ELR (cell line): ENCODE measurements at regions not wholly inside any gene's neighbourhood (a gene's known extent, or its start where the extent isn't known, plus 50 kb on each side); places are given as distances from the start of the nearest gene placed in this dataset.
"Not testable (repeated sequence)": the region's sequence is repeated elsewhere in the genome, so short reads cannot be mapped to it uniquely, and the experiment has no call there.

Source experiments
- DNase-seq: peaks from one replicate; pipeline ENCODE4 v3.0.0-alpha.2; 2015; ENCODE audit warnings: low read depth

GRCh38 chr3:132987396-132987795 lies 50.8 kb upstream of the TMEM108 start:
- no peak for DNase-seq

- DNase-seq, result no peak
Observed at GRCh38 chr3:132984181-132984580, 54.0 kb upstream of the TMEM108 start.

- DNase-seq, result no peak
Observed at GRCh38 chr3:132983143-132983770, 54.9 kb upstream of the TMEM108 start.

GRCh38 chr3:132981719-132982118 lies 56.5 kb upstream of the TMEM108 start:
- no peak for DNase-seq

GRCh38 chr3:132980102-132980501 lies 58.1 kb upstream of the TMEM108 start:
- no peak for DNase-seq

GRCh38 chr3:132979606-132980005 lies 58.6 kb upstream of the TMEM108 start:
- no peak for DNase-seq

- DNase-seq, result not testable (repeated sequence)
Observed at GRCh38 chr3:132978946-132979345, 59.2 kb upstream of the TMEM108 start.

- DNase-seq, result no peak
Observed at GRCh38 chr3:132978464-132978863, 59.7 kb upstream of the TMEM108 start.

GRCh38 chr3:132974097-132974496 lies 64.1 kb upstream of the TMEM108 start:
- no peak for DNase-seq

- DNase-seq, result no peak
Observed at GRCh38 chr3:132973441-132973840, 64.8 kb upstream of the TMEM108 start.

GRCh38 chr3:132972333-132972732 lies 65.9 kb upstream of the TMEM108 start:
- DNase-seq, result peak; percentile 13

GRCh38 chr3:132966374-132966773 lies 71.8 kb upstream of the TMEM108 start:
- peak; percentile 8 for DNase-seq

- no peak for DNase-seq
Observed at GRCh38 chr3:132964266-132964665, 73.9 kb upstream of the TMEM108 start.

GRCh38 chr3:132963786-132964185 lies 74.4 kb upstream of the TMEM108 start:
- no peak for DNase-seq

- DNase-seq, result no peak
Observed at GRCh38 chr3:132961991-132962390, 76.2 kb upstream of the TMEM108 start.

- no peak for DNase-seq
Observed at GRCh38 chr3:132953683-132954082, 84.5 kb upstream of the TMEM108 start.

- no peak for DNase-seq
Observed at GRCh38 chr3:132927896-132928295, 110.3 kb upstream of the TMEM108 start.

GRCh38 chr3:132926098-132926497 lies 112.1 kb upstream of the TMEM108 start:
- DNase-seq, result no peak

- DNase-seq, result no peak
Observed at GRCh38 chr3:132925256-132925930, 112.8 kb upstream of the TMEM108 start.

- DNase-seq, result no peak
Observed at GRCh38 chr3:132916096-132916495, 122.1 kb upstream of the TMEM108 start.

GRCh38 chr3:132912416-132912753 lies 125.8 kb upstream of the TMEM108 start:
- DNase-seq, result no peak

- no peak for DNase-seq
Observed at GRCh38 chr3:132911741-132912415, 126.3 kb upstream of the TMEM108 start.

- DNase-seq, result no peak
Observed at GRCh38 chr3:132907293-132907692, 130.9 kb upstream of the TMEM108 start.

- DNase-seq, result no peak
Observed at GRCh38 chr3:132900481-132900880, 137.7 kb upstream of the TMEM108 start.
